WTC11 (cell line): ENCODE measurements at regions not wholly inside any gene's neighbourhood (a gene's known extent, or its start where the extent isn't known, plus 50 kb on each side); places are given as distances from the start of the nearest gene placed in this dataset.

Source experiments
- ATAC-seq: fragments of 200-7000 bp; cut with Tn5 transposase; 2 replicates; pipeline ENCODE4 v1.10.0; 2021; ENCODE audit warnings: mild to moderate bottlenecking, moderate library complexity
- CTCF ChIA-PET: fragments of 300-600 bp; sonication (Branson Sonifier 250); formaldehyde crosslinking; loops from one replicate; lab custom pipeline; 2021; ENCODE audit warnings: antibody characterized with exemption; lab: Charles Lee
- POLR2A ChIA-PET: fragments of 350-600 bp; sonication (Branson Sonifier 250); formaldehyde crosslinking; loops from one replicate; lab custom pipeline; 2021; ENCODE audit warnings: antibody characterized with exemption; lab: Charles Lee
- DNase-seq: peaks from one replicate; pipeline ENCODE4 v3.0.0; 2021; ENCODE audit warnings: low spot score
- H3K27ac Mint-ChIP-seq: 2 replicates; pipeline ENCODE4 v1.8.0; 2021; ENCODE audit warnings: mixed read lengths
- H3K27me3 Mint-ChIP-seq: 2 replicates; pipeline ENCODE4 v1.8.0; 2021; ENCODE audit warnings: low read depth, mild to moderate bottlenecking, moderate library complexity, mixed read lengths
- H3K36me3 Mint-ChIP-seq: 2 replicates; pipeline ENCODE4 v1.8.0; 2021; ENCODE audit warnings: mixed read lengths
- H3K4me1 Mint-ChIP-seq: 2 replicates; pipeline ENCODE4 v1.8.0; 2022; ENCODE audit warnings: mixed read lengths
- H3K4me3 Mint-ChIP-seq: 2 replicates; pipeline ENCODE4 v1.8.0; 2021; ENCODE audit warnings: mild to moderate bottlenecking, moderate library complexity, mixed read lengths
- H3K9me3 Mint-ChIP-seq: 2 replicates; pipeline ENCODE4 v1.8.0; 2021; ENCODE audit warnings: mixed read lengths
- ARID4B ChIP-seq: sonication (generic); formaldehyde crosslinking; IDR thresholded peaks from 2 replicates; pipeline ENCODE4 v1.8.0; 2023; ENCODE audit warnings: missing genetic modification reagents, mild to moderate bottlenecking, borderline replicate concordance
- ATF1 ChIP-seq: sonication (generic); formaldehyde crosslinking; IDR thresholded peaks from 2 replicates; pipeline ENCODE4 v1.8.1; 2023; ENCODE audit warnings: mild to moderate bottlenecking, moderate library complexity, missing genetic modification reagents
- ATF2 ChIP-seq: sonication (generic); formaldehyde crosslinking; IDR thresholded peaks from 2 replicates; pipeline ENCODE4 v1.8.1; 2022; ENCODE audit warnings: low read depth, missing genetic modification reagents, borderline replicate concordance
- CREM ChIP-seq: sonication (generic); formaldehyde crosslinking; IDR thresholded peaks from 2 replicates; pipeline ENCODE4 v1.8.1; 2022; ENCODE audit warnings: mild to moderate bottlenecking, missing genetic modification reagents, moderate library complexity
- FOXK1 ChIP-seq: sonication (generic); formaldehyde crosslinking; IDR thresholded peaks from 2 replicates; pipeline ENCODE4 v1.8.0; 2022; ENCODE audit warnings: mild to moderate bottlenecking, moderate library complexity, missing genetic modification reagents
- FOXP1 ChIP-seq: sonication (generic); formaldehyde crosslinking; IDR thresholded peaks from 2 replicates; pipeline ENCODE4 v1.8.0; 2022; ENCODE audit warnings: missing genetic modification reagents, mild to moderate bottlenecking, moderate library complexity, borderline replicate concordance
- HMGA2 ChIP-seq: fragments of 250-450 bp; sonication (Bioruptor Pico); IDR thresholded peaks from 2 replicates; pipeline ENCODE4 v1.4.0; 2021; ENCODE audit warnings: mild to moderate bottlenecking, moderate library complexity
- IRF2 ChIP-seq: sonication (generic); formaldehyde crosslinking; IDR thresholded peaks from 2 replicates; pipeline ENCODE4 v1.8.0; 2022; ENCODE audit warnings: low read depth, missing genetic modification reagents, borderline replicate concordance
- MXD4 ChIP-seq: fragments of 250-450 bp; sonication (Bioruptor Pico); IDR thresholded peaks from 2 replicates; pipeline ENCODE4 v1.8.0; 2021; ENCODE audit warnings: mild to moderate bottlenecking, moderate library complexity, borderline replicate concordance
- NR1H2 ChIP-seq: sonication (generic); formaldehyde crosslinking; IDR thresholded peaks from 2 replicates; pipeline ENCODE4 v1.9.0; 2021; ENCODE audit warnings: mild to moderate bottlenecking, moderate library complexity, missing genetic modification reagents
- NR3C1 ChIP-seq: sonication (generic); formaldehyde crosslinking; conservative IDR thresholded peaks from 2 replicates; pipeline ENCODE4 v1.8.1; 2023; ENCODE audit warnings: low read depth, mild to moderate bottlenecking, missing genetic modification reagents
- PRDM15 ChIP-seq: sonication (generic); formaldehyde crosslinking; IDR thresholded peaks from 2 replicates; pipeline ENCODE4 v1.8.0; 2022; ENCODE audit warnings: missing genetic modification reagents
- SOX15 ChIP-seq: fragments of 250-450 bp; sonication (Bioruptor Pico); IDR thresholded peaks from 2 replicates; pipeline ENCODE4 v1.9.0; 2021; ENCODE audit warnings: mild to moderate bottlenecking
- USF1 ChIP-seq: sonication (generic); formaldehyde crosslinking; IDR thresholded peaks from 2 replicates; pipeline ENCODE4 v1.8.0; 2022; ENCODE audit warnings: mild to moderate bottlenecking, missing genetic modification reagents
- ZNF121 ChIP-seq: sonication (generic); formaldehyde crosslinking; IDR thresholded peaks from 2 replicates; pipeline ENCODE4 v1.8.0; 2023; ENCODE audit warnings: missing genetic modification reagents
- ZNF232 ChIP-seq: sonication (generic); formaldehyde crosslinking; IDR thresholded peaks from 2 replicates; pipeline ENCODE4 v1.8.0; 2022; ENCODE audit warnings: mild to moderate bottlenecking, missing genetic modification reagents
- ZNF317 ChIP-seq: sonication (generic); formaldehyde crosslinking; IDR thresholded peaks from 2 replicates; pipeline ENCODE4 v1.8.1; 2023; ENCODE audit warnings: low read depth, mild to moderate bottlenecking, moderate library complexity, missing genetic modification reagents, borderline replicate concordance
- ZNF671 ChIP-seq: fragments of 250-450 bp; sonication (Bioruptor Pico); IDR thresholded peaks from 2 replicates; pipeline ENCODE4 v1.8.0; 2021; ENCODE audit warnings: mild to moderate bottlenecking
- TF ChIP-seq, protein P1 (sequence below): sonication (generic); formaldehyde crosslinking; IDR thresholded peaks from 2 replicates; pipeline ENCODE4 v1.8.1; 2023; ENCODE audit warnings: mild to moderate bottlenecking, missing genetic modification reagents, moderate library complexity
- TF ChIP-seq, protein P2 (sequence below): sonication (generic); formaldehyde crosslinking; IDR thresholded peaks from 2 replicates; pipeline ENCODE4 v1.8.0; 2023; ENCODE audit warnings: mild to moderate bottlenecking, missing genetic modification reagents

DNA sequence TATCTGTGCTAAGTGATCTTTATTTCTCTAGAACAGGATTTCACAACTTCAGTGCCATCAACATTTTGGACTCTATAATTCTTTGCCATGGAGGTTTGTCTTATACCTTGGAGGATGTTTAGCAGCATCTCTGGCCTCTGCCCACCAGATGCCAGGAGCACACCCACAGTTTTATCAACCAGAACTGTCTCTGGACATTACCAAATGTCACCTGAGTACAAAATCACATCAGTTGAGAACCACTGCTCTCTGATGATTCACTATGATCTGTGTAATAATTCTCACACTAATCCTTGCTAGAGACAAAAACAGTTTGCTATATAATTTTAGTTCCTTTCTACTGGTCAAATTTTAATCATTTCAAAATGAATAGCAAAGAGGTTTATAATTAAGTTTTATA, 102.8 kb upstream of the AMZ2 start (continued):
- TF ChIP-seq ZNF232 (no peak), FOXP1 (no peak), ATF1 (CRISPR knock-in tag) (no peak), ARID4B (CRISPR knock-in tag) (no peak), ZNF121 (CRISPR knock-in tag) (no peak), SOX15 (CRISPR knock-in tag) (no peak)
- TF ChIP-seq, protein P1, sequence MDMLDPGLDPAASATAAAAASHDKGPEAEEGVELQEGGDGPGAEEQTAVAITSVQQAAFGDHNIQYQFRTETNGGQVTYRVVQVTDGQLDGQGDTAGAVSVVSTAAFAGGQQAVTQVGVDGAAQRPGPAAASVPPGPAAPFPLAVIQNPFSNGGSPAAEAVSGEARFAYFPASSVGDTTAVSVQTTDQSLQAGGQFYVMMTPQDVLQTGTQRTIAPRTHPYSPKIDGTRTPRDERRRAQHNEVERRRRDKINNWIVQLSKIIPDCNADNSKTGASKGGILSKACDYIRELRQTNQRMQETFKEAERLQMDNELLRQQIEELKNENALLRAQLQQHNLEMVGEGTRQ, result no peak

- POLR2A ChIA-PET, result no interaction called here
- no peak overlapping the region for H3K4me3 Mint-ChIP-seq
- no peak for TF ChIP-seq PRDM15
- TF ChIP-seq ZNF317 (CRISPR knock-in tag), result no peak
- TF ChIP-seq ZNF232, result no peak
- no peak for TF ChIP-seq MXD4 (CRISPR knock-in tag)
- no peak for TF ChIP-seq FOXP1
- TF ChIP-seq NR3C1 (CRISPR knock-in tag), result no peak
- no peak for TF ChIP-seq ATF2 (CRISPR knock-in tag)
- no peak for TF ChIP-seq FOXK1 (CRISPR knock-in tag)
- TF ChIP-seq CREM (CRISPR knock-in tag), result no peak
- H3K27me3 Mint-ChIP-seq, result no peaks in the 10 kb centered on the region; the same call in none of the 2 replicates
- no peak for ATAC-seq
- DNase-seq, result no peak
- H3K4me1 Mint-ChIP-seq, result no peaks in the 10 kb centered on the region
- no peaks in the 10 kb centered on the region for H3K36me3 Mint-ChIP-seq
- CTCF ChIA-PET, result no interaction called here
- H3K27ac Mint-ChIP-seq, result no peak overlapping the region
- peaks cover 19% of the 10 kb centered on the region for H3K9me3 Mint-ChIP-seq
Measured at GRCh38 chr17:68148936-68149335, 98.9 kb upstream of the AMZ2 start.

DNA sequence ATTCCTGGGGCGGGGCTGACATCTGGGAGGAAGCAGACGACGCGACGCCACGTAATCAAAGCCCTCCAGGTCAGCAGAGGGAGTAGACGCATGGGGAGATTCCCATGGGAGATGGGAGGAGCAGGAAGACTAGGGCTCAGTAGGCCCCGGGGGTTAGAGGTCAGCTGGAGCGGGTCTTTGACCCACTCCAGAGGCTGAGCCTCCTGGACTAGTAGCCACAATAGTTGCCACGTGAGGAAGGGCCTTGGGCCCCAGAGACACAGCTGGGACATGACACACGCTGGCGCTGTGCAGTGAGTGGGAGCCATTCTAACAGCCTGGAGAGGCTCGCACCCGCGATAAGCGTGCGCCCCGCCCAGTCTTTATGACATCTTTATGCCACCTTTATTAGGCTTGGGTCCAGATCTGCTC, 95.7 kb upstream of the AMZ2 start:
- CTCF ChIA-PET, result interaction anchor here (1.7 to 1.8 kb wide), 2 partner anchors 48 to 247 kb away, joined by 4 to 7 read pairs; no protein-coding TSS in a partner anchor
- TF ChIP-seq, protein P2, sequence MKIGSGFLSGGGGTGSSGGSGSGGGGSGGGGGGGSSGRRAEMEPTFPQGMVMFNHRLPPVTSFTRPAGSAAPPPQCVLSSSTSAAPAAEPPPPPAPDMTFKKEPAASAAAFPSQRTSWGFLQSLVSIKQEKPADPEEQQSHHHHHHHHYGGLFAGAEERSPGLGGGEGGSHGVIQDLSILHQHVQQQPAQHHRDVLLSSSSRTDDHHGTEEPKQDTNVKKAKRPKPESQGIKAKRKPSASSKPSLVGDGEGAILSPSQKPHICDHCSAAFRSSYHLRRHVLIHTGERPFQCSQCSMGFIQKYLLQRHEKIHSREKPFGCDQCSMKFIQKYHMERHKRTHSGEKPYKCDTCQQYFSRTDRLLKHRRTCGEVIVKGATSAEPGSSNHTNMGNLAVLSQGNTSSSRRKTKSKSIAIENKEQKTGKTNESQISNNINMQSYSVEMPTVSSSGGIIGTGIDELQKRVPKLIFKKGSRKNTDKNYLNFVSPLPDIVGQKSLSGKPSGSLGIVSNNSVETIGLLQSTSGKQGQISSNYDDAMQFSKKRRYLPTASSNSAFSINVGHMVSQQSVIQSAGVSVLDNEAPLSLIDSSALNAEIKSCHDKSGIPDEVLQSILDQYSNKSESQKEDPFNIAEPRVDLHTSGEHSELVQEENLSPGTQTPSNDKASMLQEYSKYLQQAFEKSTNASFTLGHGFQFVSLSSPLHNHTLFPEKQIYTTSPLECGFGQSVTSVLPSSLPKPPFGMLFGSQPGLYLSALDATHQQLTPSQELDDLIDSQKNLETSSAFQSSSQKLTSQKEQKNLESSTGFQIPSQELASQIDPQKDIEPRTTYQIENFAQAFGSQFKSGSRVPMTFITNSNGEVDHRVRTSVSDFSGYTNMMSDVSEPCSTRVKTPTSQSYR (CRISPR knock-in tag), result no peak
- no peak for TF ChIP-seq IRF2 (CRISPR knock-in tag)
- TF ChIP-seq HMGA2 (CRISPR knock-in tag), result no peak
- no peak for TF ChIP-seq ZNF671 (CRISPR knock-in tag)
- no peak for TF ChIP-seq USF1 (CRISPR knock-in tag)
- TF ChIP-seq NR1H2 (CRISPR knock-in tag), result no peak
- DNase-seq, result no peak
- no peaks in the 10 kb centered on the region for H3K4me1 Mint-ChIP-seq
- no peaks in the 10 kb centered on the region for H3K36me3 Mint-ChIP-seq
- H3K27ac Mint-ChIP-seq, result no peak overlapping the region
- POLR2A ChIA-PET, result no interaction called here
- H3K27me3 Mint-ChIP-seq, result no peaks in the 10 kb centered on the region; the same call in none of the 2 replicates
- H3K9me3 Mint-ChIP-seq, result peaks cover 19% of the 10 kb centered on the region
- no peak overlapping the region for H3K4me3 Mint-ChIP-seq
- ATAC-seq, result no peak
